ENCODE measurements at regions not wholly inside any gene's neighbourhood (a gene's known extent, or its start where the extent isn't known, plus 50 kb on each side); places are given as distances from the start of the nearest gene placed in this dataset.
"Not testable (repeated sequence)": the region's sequence is repeated elsewhere in the genome, so short reads cannot be mapped to it uniquely, and the experiment has no call there.

DNA sequence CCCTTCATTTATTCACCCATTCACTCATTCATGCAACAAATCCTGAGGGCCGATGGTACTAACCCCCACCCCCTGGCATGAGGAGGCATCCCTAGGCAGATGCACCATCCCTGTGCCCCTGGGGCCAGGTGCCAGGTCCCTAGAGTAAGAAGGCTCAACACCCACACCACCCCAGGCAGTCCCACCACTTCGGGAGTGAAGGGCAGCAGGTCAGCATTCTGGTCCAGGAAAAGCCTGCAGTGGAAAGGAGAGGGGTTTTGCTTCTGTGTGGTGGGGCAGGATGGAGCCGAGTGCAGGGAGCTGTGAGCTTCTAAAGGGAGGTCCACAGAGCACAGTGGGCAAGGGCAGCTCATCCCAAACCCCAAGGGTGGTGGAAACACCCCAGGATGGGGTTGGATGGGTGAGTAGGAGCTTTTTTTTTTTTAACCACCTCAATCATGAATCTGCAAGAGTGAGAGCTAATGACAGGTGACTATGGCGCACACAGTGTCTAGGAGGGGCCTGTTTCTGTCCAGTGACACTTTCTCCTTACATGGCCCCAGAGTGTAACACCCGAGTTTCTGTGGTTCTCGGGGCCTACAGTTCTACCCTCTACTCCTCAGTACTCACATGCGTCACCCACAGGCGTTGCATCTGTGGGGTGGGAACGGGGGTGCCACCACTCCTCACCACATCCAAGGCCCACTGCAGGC lies 414.3 kb downstream of the TMEM121 start:
- Histone ChIP-seq H3K4me1 (peaks cover 0 to 4% of the 10 kb centered on the region in 2 donors), H3K9me3 (no peaks in the 10 kb centered on the region), H3K36me3 (no peaks in the 10 kb centered on the region), H3K4me3 (replicated peaks in 1 of 3) (no peak overlapping the region), H3K27ac (no peak overlapping the region), H3K27me3 (no peaks in the 10 kb centered on the region)
- TF ChIP-seq POLR2A (IDR thresholded peaks at IDR 0.05) = no peak
- TF ChIP-seq, protein P1, sequence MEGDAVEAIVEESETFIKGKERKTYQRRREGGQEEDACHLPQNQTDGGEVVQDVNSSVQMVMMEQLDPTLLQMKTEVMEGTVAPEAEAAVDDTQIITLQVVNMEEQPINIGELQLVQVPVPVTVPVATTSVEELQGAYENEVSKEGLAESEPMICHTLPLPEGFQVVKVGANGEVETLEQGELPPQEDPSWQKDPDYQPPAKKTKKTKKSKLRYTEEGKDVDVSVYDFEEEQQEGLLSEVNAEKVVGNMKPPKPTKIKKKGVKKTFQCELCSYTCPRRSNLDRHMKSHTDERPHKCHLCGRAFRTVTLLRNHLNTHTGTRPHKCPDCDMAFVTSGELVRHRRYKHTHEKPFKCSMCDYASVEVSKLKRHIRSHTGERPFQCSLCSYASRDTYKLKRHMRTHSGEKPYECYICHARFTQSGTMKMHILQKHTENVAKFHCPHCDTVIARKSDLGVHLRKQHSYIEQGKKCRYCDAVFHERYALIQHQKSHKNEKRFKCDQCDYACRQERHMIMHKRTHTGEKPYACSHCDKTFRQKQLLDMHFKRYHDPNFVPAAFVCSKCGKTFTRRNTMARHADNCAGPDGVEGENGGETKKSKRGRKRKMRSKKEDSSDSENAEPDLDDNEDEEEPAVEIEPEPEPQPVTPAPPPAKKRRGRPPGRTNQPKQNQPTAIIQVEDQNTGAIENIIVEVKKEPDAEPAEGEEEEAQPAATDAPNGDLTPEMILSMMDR (IDR thresholded peaks at IDR 0.05) = no peak
- DNase-seq = no peak
- intact Hi-C loops (cut with DNase I) = loop anchor here (10.0 kb wide), 1 partner anchor 386 kb away; no protein-coding TSS in a partner anchor
- WGBS, 2 donors = 70 to 78% methylated on average over 9 of the region's 9 CpGs

DNA sequence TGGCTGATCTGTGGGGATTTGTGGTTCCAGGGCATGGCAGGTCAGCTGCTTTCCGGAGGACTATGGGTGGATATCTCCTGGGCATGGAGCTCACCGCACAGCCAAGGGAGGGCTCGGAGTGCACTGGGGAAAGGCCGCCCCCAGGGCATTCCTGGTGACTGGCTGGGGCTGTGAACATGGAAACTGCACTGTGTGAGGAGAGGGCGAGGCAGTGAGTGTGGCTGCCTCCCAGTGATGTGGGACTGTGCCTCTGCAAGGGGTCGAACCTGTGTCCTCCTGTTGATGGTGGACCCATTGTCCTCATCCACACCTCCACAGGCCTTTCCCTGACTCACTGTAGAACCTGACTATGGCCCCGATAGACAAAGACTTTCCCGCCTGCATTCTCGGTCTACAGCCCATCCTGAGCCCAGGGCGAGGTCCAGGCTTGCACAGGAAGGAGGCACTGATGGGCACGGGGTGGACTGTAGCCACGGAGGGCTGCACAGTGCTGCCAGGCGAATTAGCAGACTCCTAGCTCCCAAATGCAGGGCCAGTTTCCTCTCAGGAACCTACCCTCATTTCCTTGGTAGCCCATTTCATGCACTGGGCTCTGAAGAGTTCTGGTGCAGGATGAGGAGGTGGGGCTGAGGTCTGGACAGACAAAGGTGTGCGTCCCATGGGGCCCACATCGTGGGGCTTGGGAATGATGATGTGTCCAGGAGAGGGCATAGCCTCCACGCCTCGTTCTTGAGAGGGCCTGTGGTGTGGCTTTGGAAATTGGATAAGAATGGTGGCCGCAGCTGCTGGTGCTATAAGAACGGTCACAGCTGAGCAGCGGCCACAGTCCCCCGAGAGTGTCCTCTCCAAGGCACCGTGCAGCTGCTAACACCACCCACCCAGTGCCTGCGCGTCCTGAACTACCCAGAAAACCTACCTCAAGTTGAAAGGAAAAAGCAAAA lies 415.1 kb downstream of the TMEM121 start:
- no peak for DNase-seq
- Histone ChIP-seq H3K36me3 (no peaks in the 10 kb centered on the region), H3K27ac (no peak overlapping the region), H3K9me3 (no peaks in the 10 kb centered on the region), H3K27me3 (no peaks in the 10 kb centered on the region), H3K4me1 (peaks cover 0 to 4% of the 10 kb centered on the region in 2 donors), H3K4me3 (replicated peaks in 1 of 3) (no peak overlapping the region)
- TF ChIP-seq, protein P1 (IDR thresholded peaks at IDR 0.05) = no peak
- TF ChIP-seq POLR2A (IDR thresholded peaks at IDR 0.05) = no peak
- intact Hi-C loops (cut with DNase I) = loop anchor here (10.0 kb wide), 1 partner anchor 387 kb away; no protein-coding TSS in a partner anchor
- WGBS, 2 donors = 77 to 81% methylated on average over 18 to 20 of the region's 24 CpGs

DNA sequence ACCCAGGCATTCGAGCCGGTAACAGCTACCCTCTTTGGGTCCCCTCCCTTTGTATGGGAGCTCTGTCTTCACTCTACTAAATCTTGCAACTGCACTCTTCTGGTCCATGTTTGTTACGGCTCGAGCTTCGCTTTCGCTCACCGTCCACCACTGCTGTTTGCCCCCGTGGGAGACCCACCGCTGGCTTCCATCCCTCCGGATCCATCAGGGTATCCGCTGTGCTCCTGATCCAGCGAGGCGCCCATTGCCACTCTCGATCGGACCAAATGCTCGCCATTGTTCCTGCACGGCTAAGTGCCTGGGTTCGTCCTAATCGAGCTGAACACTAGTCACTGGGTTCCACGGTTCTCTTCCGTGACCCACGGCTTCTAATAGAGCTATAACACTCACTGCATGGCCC lies 416.3 kb downstream of the TMEM121 start:
- 90 to 91% methylated on average over 22 of the region's 22 CpGs for WGBS, 2 donors
- not testable (repeated sequence) for DNase-seq, H3K4me1 ChIP-seq

DNA sequence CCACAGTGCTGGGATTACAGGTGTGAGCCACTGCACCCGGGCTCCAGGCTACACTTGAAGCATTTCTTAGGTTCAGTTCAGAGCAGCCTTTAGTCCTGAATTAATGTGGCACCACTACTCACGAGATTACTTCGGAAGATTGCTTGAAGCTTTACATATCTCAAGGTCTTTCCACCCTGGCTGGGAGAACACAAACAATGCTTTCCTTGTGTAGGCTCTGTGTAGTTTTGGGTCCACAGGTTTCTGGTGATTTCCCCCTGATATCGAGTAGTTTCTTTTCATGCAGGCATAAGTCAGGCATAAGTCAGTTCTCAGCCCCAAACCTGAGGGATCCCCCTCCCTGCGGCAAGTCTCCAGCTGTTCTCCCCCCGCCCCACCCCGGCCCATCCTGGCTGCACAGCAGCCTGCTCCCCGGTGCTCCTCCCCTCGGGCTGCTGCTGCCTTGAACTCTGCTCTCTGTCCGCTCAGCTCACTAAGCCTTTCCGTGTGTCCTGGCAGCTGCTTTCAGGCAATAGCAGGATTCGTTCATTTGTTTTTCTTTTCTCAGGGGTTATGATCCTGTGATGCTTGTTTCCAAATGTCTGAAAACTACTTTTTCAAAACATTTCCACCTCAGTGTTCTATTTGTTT lies 417.7 kb downstream of the TMEM121 start:
- Histone ChIP-seq H3K4me3 (replicated peaks in 1 of 3) (no peak overlapping the region), H3K27ac (no peak overlapping the region), H3K36me3 (no peaks in the 10 kb centered on the region), H3K4me1 (peaks cover 0 to 4% of the 10 kb centered on the region in 2 donors), H3K27me3 (no peaks in the 10 kb centered on the region), H3K9me3 (no peaks in the 10 kb centered on the region)
- 68 to 79% methylated on average over 12 of the region's 12 CpGs for WGBS, 2 donors
- intact Hi-C loops (cut with DNase I) = loop anchor here (10.0 kb wide), 1 partner anchor 389 kb away; no protein-coding TSS in a partner anchor
- DNase-seq = no peak
- no peak for TF ChIP-seq POLR2A (IDR thresholded peaks at IDR 0.05)
- TF ChIP-seq, protein P1 (IDR thresholded peaks at IDR 0.05) = no peak

More for the DNA sequence above, 416.3 kb downstream of the TMEM121 start:
- H3K4me3 ChIP-seq (replicated peaks in 1 of 3); H3K27me3 ChIP-seq; H3K36me3 ChIP-seq; H3K9me3 ChIP-seq; H3K27ac ChIP-seq: not testable (repeated sequence)
- intact Hi-C loops (cut with DNase I) = loop anchor here (10.0 kb wide), 1 partner anchor 388 kb away; no protein-coding TSS in a partner anchor
